ENCODE measurements at regions not wholly inside any gene's neighbourhood (a gene's known extent, or its start where the extent isn't known, plus 50 kb on each side); places are given as distances from the start of the nearest gene placed in this dataset.
"Not testable (repeated sequence)": the region's sequence is repeated elsewhere in the genome, so short reads cannot be mapped to it uniquely, and the experiment has no call there.

DNA sequence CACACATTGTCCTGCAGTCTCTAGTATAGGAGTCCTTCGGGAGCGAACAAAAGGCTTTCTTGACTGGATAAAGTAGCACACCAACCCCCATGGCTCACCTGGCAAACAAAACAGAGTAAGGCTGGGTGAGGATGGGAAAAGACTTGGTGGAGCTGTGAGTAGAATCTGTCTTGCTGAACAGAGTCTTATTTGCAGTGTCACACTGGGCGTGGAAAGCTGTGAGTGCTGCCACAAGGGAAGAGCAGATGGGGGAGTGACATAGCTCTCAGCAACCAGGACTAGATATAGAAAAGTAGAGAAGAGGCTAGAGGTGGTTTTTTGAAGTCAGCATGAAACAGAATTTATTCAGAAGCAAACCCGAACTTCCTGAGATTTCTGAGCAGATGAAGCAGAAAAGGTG lies 137.2 kb upstream of the ESX1 start:
- Histone ChIP-seq H3K27me3 (no peaks in the 10 kb centered on the region), H3K27ac (no peak overlapping the region)

DNA sequence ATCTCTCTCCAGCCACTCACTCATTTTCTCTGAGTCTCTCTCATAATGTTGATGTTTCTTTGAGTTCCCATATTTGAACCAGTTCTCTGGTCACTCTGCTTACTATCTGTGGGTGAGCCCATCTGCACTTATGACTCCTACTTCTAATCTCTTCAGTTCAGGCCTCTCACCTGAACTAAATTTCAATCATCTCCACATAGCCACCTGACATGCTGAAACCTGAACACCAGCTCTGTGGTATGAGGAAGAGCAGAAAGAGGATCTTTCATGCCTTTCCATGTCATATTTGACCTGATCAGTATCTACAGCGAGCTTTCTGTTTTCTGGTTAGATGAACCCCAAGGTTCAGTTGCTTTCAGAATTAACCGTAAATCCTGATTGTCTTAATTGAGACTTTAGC lies 122.2 kb upstream of the ESX1 start:
- Mint-ChIP-seq H3K4me3 (no peak overlapping the region), H3K36me3 (no peaks in the 10 kb centered on the region), H3K27ac (no peak overlapping the region), H3K4me1 (no peaks in the 10 kb centered on the region), H3K9me3 (no peaks in the 10 kb centered on the region), H3K27me3 (ENCODE audit: insufficient read depth, low read depth) (no peaks in the 10 kb centered on the region)
- no peak overlapping the region for H3K27ac ChIP-seq
- H3K9ac ChIP-seq: no peak overlapping the region
- H3K4me3 ChIP-seq: no peak overlapping the region
- DNase-seq (ENCODE audit: low spot score): no peak
- no peak overlapping the region for H2AFZ ChIP-seq (replicated peaks)
- H3K79me2 ChIP-seq (ENCODE audit: low read depth): no peaks in the 10 kb centered on the region
- H3K4me1 ChIP-seq: no peaks in the 10 kb centered on the region
- no peak for TF ChIP-seq EZH2 (IDR thresholded peaks at IDR 0.05)
- no peak for TF ChIP-seq EZH2phosphoT487 (IDR thresholded peaks at IDR 0.05)
- TF ChIP-seq, protein P1, sequence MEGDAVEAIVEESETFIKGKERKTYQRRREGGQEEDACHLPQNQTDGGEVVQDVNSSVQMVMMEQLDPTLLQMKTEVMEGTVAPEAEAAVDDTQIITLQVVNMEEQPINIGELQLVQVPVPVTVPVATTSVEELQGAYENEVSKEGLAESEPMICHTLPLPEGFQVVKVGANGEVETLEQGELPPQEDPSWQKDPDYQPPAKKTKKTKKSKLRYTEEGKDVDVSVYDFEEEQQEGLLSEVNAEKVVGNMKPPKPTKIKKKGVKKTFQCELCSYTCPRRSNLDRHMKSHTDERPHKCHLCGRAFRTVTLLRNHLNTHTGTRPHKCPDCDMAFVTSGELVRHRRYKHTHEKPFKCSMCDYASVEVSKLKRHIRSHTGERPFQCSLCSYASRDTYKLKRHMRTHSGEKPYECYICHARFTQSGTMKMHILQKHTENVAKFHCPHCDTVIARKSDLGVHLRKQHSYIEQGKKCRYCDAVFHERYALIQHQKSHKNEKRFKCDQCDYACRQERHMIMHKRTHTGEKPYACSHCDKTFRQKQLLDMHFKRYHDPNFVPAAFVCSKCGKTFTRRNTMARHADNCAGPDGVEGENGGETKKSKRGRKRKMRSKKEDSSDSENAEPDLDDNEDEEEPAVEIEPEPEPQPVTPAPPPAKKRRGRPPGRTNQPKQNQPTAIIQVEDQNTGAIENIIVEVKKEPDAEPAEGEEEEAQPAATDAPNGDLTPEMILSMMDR (IDR thresholded peaks at IDR 0.05): no peak
- H3K4me2 ChIP-seq: no peak overlapping the region
- no peaks in the 10 kb centered on the region for H3K36me3 ChIP-seq
- no peaks in the 10 kb centered on the region for H3F3A ChIP-seq (ENCODE audit: low read depth)
- no peaks in the 10 kb centered on the region for H3K27me3 ChIP-seq
- no peaks in the 10 kb centered on the region for H4K20me1 ChIP-seq (ENCODE audit: low read depth)
- no peaks in the 10 kb centered on the region for H3K9me3 ChIP-seq (ENCODE audit: low read depth)

More for the DNA sequence above, 137.2 kb upstream of the ESX1 start:
- Mint-ChIP-seq H3K9me3 (no peaks in the 10 kb centered on the region), H3K4me1 (no peaks in the 10 kb centered on the region), H3K27ac (no peak overlapping the region), H3K27me3 (ENCODE audit: insufficient read depth, low read depth) (peaks cover 2% of the 10 kb centered on the region), H3K36me3 (no peaks in the 10 kb centered on the region), H3K4me3 (no peak overlapping the region)
- no peaks in the 10 kb centered on the region for H3K79me2 ChIP-seq (ENCODE audit: low read depth)
- no peaks in the 10 kb centered on the region for H4K20me1 ChIP-seq (ENCODE audit: low read depth)
- no peaks in the 10 kb centered on the region for H3F3A ChIP-seq (ENCODE audit: low read depth)
- H3K4me1 ChIP-seq: no peaks in the 10 kb centered on the region
- TF ChIP-seq EZH2 (IDR thresholded peaks at IDR 0.05): no peak
- H3K9me3 ChIP-seq (ENCODE audit: low read depth): no peaks in the 10 kb centered on the region
- DNase-seq (ENCODE audit: low spot score): peak; percentile 14
- H3K4me3 ChIP-seq: no peak overlapping the region
- no peak overlapping the region for H2AFZ ChIP-seq (replicated peaks)
- H3K36me3 ChIP-seq: no peaks in the 10 kb centered on the region
- H3K4me2 ChIP-seq: no peak overlapping the region
- H3K9ac ChIP-seq: no peak overlapping the region

DNA sequence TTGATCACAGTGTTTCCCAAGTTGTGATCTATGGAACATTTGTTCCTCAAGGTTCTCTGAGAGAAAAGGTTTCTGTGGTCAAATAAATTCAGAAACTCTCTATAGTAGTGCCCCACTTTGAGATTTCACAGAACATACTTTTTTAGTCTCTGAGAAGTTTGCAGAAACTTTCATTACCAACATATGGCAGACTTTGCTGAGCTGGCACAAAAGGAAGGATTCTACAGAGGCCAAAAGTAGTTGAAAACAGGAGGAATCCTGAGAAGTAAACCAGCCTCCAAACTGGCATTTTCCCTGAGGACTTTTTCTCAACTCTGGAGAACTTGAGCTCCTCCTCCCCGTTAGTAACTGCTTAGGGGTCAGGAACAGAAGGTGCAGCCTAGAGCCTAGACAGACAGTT lies 117.8 kb upstream of the ESX1 start:
- H3K27ac ChIP-seq: no peak overlapping the region
- TF ChIP-seq, protein P1 (IDR thresholded peaks at IDR 0.05): no peak
- DNase-seq (ENCODE audit: low spot score): no peak
- H3K27me3 Mint-ChIP-seq (ENCODE audit: insufficient read depth, low read depth): no peaks in the 10 kb centered on the region
- H3K36me3 Mint-ChIP-seq: no peaks in the 10 kb centered on the region
- no peaks in the 10 kb centered on the region for H3K9me3 ChIP-seq (ENCODE audit: low read depth)
- no peaks in the 10 kb centered on the region for H3K36me3 ChIP-seq
- H4K20me1 ChIP-seq (ENCODE audit: low read depth): no peaks in the 10 kb centered on the region
- H3K27me3 ChIP-seq: no peaks in the 10 kb centered on the region
- peaks cover 8% of the 10 kb centered on the region for H3K4me1 Mint-ChIP-seq
- no peak overlapping the region for H3K4me2 ChIP-seq
- no peak overlapping the region for H3K27ac Mint-ChIP-seq
- no peaks in the 10 kb centered on the region for H3F3A ChIP-seq (ENCODE audit: low read depth)
- peaks cover 4% of the 10 kb centered on the region for H3K4me1 ChIP-seq
- no peak overlapping the region for H3K4me3 ChIP-seq
- no peaks in the 10 kb centered on the region for H3K79me2 ChIP-seq (ENCODE audit: low read depth)
- H3K9ac ChIP-seq: no peak overlapping the region
- no peak overlapping the region for H2AFZ ChIP-seq (replicated peaks)
- H3K4me3 Mint-ChIP-seq: no peak overlapping the region
- no peaks in the 10 kb centered on the region for H3K9me3 Mint-ChIP-seq

DNA sequence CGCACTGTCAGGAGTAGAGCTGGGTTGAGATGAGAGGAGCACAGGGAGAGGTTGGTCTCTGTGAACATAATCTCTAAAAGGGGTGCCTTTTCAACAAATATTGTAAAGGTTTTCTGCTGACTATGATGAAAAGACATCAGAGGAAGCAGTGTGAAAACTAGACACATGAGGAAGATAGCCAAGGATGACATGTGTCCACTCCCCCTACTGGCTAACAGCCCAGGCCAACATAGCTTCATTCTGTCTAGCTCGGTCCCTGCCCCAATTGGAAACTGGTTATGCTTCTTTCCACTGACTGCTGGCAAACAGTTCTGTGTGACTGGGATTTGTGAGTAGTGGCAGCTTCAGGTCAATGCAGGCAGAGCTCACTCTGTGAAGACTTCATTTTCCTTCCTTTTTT lies 115.4 kb upstream of the ESX1 start:
- Histone ChIP-seq H2AFZ (replicated peaks) (no peak overlapping the region), H3F3A (ENCODE audit: low read depth) (no peaks in the 10 kb centered on the region), H3K9ac (no peak overlapping the region), H3K4me2 (no peak overlapping the region), H3K4me3 (no peak overlapping the region), H3K79me2 (ENCODE audit: low read depth) (no peaks in the 10 kb centered on the region), H3K9me3 (ENCODE audit: low read depth) (no peaks in the 10 kb centered on the region), H3K4me1 (peaks cover 4% of the 10 kb centered on the region), H3K36me3 (no peaks in the 10 kb centered on the region), H4K20me1 (ENCODE audit: low read depth) (no peaks in the 10 kb centered on the region), H3K27ac (no peak overlapping the region), H3K27me3 (no peaks in the 10 kb centered on the region)
- Mint-ChIP-seq H3K36me3 (no peaks in the 10 kb centered on the region), H3K4me3 (no peak overlapping the region), H3K9me3 (peaks cover 5% of the 10 kb centered on the region), H3K27ac (no peak overlapping the region), H3K27me3 (ENCODE audit: insufficient read depth, low read depth) (no peaks in the 10 kb centered on the region), H3K4me1 (peaks cover 14% of the 10 kb centered on the region)
- DNase-seq (ENCODE audit: low spot score): peak; percentile 6
- TF ChIP-seq EZH2phosphoT487 (IDR thresholded peaks at IDR 0.05) (no peak), EZH2 (IDR thresholded peaks at IDR 0.05) (no peak)
- TF ChIP-seq, protein P1 (IDR thresholded peaks at IDR 0.05): peak; percentile 18

GRCh38 chrX:104360774-104361173 lies 106.0 kb upstream of the ESX1 start:
- H4K20me1 ChIP-seq (ENCODE audit: low read depth); H3K4me1 Mint-ChIP-seq; H3K4me2 ChIP-seq; H2AFZ ChIP-seq (replicated peaks); H3K4me1 ChIP-seq; H3K27ac ChIP-seq; H3K27me3 ChIP-seq; H3K79me2 ChIP-seq (ENCODE audit: low read depth); H3K4me3 ChIP-seq; H3K9ac ChIP-seq; DNase-seq (ENCODE audit: low spot score); H3K36me3 Mint-ChIP-seq; H3K9me3 ChIP-seq (ENCODE audit: low read depth); H3K27me3 Mint-ChIP-seq (ENCODE audit: insufficient read depth, low read depth); H3K36me3 ChIP-seq; H3K9me3 Mint-ChIP-seq; H3K27ac Mint-ChIP-seq; H3K4me3 Mint-ChIP-seq; H3F3A ChIP-seq (ENCODE audit: low read depth): not testable (repeated sequence)
